Spinal cord (tissue), 9 donors: ENCODE measurements at regions not wholly inside any gene's neighbourhood (a gene's known extent, or its start where the extent isn't known, plus 50 kb on each side); places are given as distances from the start of the nearest gene placed in this dataset.

Source experiments
- DNase-seq, 6 donors: peaks; one replicate each; pipeline versions ENCODE4 v3.0.0 to v3.0.0-alpha.2; 2013 to 2015; ENCODE audit warnings: low spot score in 6 of 6, low read depth in 4 of 6
- H3K27ac ChIP-seq: one replicate; pipeline ENCODE4 v1.5.1; 2013; ENCODE audit warnings: low read depth, low read length, control low read depth
- H3K27me3 ChIP-seq: one replicate; pipeline ENCODE4 v1.6.1; 2013; ENCODE audit warnings: low read length; ENCODE audit not compliant: control insufficient read depth, insufficient read depth
- H3K36me3 ChIP-seq: one replicate; pipeline ENCODE4 v1.6.1; 2013; ENCODE audit warnings: low read length; ENCODE audit not compliant: control insufficient read depth, insufficient read depth
- H3K4me1 ChIP-seq: one replicate; pipeline ENCODE4 v1.6.1; 2013; ENCODE audit warnings: low read length; ENCODE audit not compliant: control insufficient read depth, insufficient read depth
- H3K4me3 ChIP-seq: one replicate; pipeline ENCODE4 v1.5.1; 2013; ENCODE audit warnings: low read depth, low read length, control low read depth
- H3K9me3 ChIP-seq: one replicate; pipeline ENCODE4 v1.6.1; 2013; ENCODE audit warnings: low read length; ENCODE audit not compliant: control insufficient read depth, insufficient read depth
- whole genome bisulfite sequencing: methylation state at CpG from one replicate; pipeline ENCODE4 v1.1.5; 2013; ENCODE audit warnings: missing lambda C conversion rate; ENCODE audit not compliant: insufficient coverage; 5-methylcytosine and 5-hydroxymethylcytosine counted together
- donor health status: healthy.

DNA sequence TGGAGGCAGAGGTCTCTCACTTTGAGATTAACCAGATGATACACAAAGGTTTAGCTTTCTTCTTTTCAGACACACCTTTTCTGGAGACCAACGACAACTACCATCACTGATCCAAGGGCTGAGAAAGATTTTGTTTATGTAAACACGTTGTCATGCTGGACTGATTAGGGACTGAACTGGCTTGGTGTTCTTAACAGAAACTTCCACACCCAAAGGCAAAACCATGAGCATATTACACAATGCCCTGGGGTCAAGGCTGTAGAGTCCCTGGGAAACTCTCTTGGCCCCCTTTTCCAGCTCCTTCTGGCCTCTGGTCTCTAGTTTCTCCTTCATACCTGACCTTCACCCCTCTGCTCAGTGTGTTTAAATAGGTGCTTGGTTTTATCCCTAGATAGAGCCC lies 447.0 kb upstream of the TCF4 start:
- Histone ChIP-seq H3K4me3 (no peak overlapping the region), H3K27me3 (no peaks in the 10 kb centered on the region), H3K36me3 (no peaks in the 10 kb centered on the region), H3K9me3 (peaks cover 1% of the 10 kb centered on the region), H3K4me1 (no peaks in the 10 kb centered on the region), H3K27ac (no peak overlapping the region)
- no peak for DNase-seq
- no CpG with 5 or more reads among the region's 2 CpGs for WGBS

DNA sequence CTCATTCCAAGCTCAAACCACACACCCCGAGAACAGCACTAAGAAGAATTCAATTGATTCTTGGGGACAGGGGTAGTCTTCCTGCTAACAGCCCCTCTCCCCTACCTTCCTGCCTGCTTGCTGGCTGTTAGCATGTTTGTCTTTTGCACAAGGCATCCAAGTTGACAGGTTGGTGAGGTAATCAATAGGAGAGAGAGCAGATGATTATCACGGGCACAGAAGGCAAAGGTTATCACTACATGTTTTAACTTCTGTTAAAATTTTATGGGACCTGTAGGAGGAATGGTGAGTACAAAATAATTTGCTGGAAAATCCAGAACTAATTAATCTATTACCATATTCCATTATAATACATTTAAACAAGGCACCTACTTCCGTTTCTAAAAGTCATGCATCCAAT lies 442.1 kb upstream of the TCF4 start:
- no CpG with 5 or more reads among the region's 3 CpGs for WGBS
- DNase-seq = peak in 1 of 6 donors; percentile 41

DNA sequence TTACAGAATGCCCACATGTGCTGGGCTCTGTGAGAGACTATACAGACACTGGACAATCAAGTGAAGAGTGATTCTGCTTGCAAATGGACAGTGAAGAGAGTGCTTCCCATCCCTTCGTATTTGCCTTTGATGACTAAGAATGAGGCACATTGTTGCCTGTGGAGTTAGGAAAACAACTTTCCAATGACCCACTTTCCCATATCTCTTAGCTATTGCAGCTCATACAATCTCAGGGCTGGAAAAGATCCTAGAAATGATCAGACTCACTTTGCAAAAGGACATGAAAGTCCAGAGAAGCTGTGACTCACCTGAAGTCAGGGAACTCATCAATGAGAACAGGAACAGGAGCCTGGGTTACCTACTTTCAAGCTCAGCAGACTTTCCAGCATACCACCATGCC lies 440.5 kb upstream of the TCF4 start:
- Histone ChIP-seq H3K27ac (no peak overlapping the region), H3K4me1 (no peaks in the 10 kb centered on the region), H3K27me3 (no peaks in the 10 kb centered on the region), H3K36me3 (no peaks in the 10 kb centered on the region), H3K9me3 (peaks cover 1% of the 10 kb centered on the region), H3K4me3 (no peak overlapping the region)
- no peak for DNase-seq
- WGBS = no CpG with 5 or more reads among the region's 1 CpG

More for the DNA sequence above, 442.1 kb upstream of the TCF4 start:
- H3K4me1 ChIP-seq = no peaks in the 10 kb centered on the region
- no peak overlapping the region for H3K4me3 ChIP-seq
- no peaks in the 10 kb centered on the region for H3K27me3 ChIP-seq
- H3K36me3 ChIP-seq = no peaks in the 10 kb centered on the region
- H3K9me3 ChIP-seq = peaks cover 1% of the 10 kb centered on the region
- no peak overlapping the region for H3K27ac ChIP-seq

DNA sequence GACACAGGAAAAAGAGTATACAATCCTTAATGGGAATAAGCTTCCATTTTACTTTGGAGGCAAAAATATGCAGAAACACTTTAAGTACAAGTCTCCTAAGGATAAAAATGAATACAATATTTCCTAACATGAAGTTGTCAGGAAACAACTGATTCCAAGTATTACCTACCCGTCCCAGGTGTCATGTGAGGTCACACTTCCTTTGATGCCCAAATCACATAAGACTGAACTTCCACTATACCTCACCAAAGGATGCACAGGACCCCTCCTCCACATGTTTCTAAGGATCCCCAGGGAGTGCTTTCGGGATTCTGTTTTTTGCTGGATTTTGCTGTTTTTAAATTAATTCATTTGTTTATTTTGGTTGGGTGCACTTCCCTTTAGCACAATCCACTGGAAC lies 438.5 kb upstream of the TCF4 start:
- DNase-seq = no peak
- no peak overlapping the region for H3K27ac ChIP-seq
- H3K4me1 ChIP-seq = no peaks in the 10 kb centered on the region
- H3K27me3 ChIP-seq = no peaks in the 10 kb centered on the region
- H3K36me3 ChIP-seq = no peaks in the 10 kb centered on the region
- no peak overlapping the region for H3K4me3 ChIP-seq
- 67% methylated on average over 1 of the region's 2 CpGs for WGBS
- H3K9me3 ChIP-seq = no peaks in the 10 kb centered on the region

DNA sequence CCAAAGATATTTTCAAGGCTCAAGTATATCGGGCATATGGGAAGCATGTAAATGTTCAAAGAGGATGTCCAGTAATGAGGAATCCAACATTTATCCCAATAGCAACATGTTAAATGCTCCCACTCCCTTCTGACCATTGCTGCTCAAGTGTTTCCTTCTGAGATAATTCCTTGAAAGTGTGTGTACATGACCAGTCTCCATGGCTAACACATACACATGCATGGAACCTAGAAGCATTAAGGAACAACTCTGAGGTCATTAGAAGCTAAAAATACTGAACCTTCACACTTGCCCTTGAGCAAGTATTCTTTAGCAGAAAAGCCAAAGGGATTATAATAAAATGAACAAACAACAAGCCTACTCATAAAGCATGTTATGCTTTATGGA lies 433.8 kb upstream of the TCF4 start:
- no CpG with 5 or more reads among the region's 1 CpG for WGBS
- Histone ChIP-seq H3K9me3 (no peaks in the 10 kb centered on the region), H3K27ac (no peak overlapping the region), H3K36me3 (no peaks in the 10 kb centered on the region), H3K4me3 (no peak overlapping the region), H3K27me3 (no peaks in the 10 kb centered on the region), H3K4me1 (no peaks in the 10 kb centered on the region)
- no peak for DNase-seq

DNA sequence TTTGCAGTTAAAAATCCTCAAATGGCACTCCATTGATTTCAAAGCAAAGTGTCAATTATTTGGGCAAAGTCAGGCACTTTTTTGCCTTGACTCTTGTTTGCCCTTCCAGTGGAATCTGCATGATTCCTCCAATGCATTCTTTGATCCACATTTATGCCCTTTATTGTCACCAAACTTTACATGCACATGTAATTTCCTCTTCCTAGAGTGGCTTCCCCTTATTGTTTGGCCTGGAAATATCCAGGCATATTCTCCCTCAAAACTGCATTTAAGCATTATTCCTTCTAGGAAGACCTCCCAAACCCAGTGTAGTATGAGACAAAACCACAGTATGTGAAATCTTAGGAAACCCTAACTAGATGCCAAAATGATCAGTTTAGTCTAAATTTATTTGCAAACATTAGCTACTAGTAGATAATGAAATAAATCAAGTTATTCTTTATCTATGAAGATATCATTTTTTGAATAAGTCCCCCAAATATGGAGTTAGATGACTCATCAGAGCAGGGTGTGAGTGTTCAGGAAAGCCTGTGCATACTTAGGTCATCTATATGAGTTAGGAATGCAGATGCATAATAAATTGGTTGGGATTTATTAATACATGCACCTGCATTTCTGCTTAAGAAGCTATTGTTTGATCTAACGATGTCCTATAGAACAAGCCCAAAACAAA lies 433.3 kb upstream of the TCF4 start:
- Histone ChIP-seq H3K27me3 (no peaks in the 10 kb centered on the region), H3K4me3 (no peak overlapping the region), H3K4me1 (no peaks in the 10 kb centered on the region), H3K27ac (no peak overlapping the region), H3K36me3 (no peaks in the 10 kb centered on the region), H3K9me3 (no peaks in the 10 kb centered on the region)
- DNase-seq = no peak
- WGBS = no CpG with 5 or more reads among the region's 1 CpG

DNA sequence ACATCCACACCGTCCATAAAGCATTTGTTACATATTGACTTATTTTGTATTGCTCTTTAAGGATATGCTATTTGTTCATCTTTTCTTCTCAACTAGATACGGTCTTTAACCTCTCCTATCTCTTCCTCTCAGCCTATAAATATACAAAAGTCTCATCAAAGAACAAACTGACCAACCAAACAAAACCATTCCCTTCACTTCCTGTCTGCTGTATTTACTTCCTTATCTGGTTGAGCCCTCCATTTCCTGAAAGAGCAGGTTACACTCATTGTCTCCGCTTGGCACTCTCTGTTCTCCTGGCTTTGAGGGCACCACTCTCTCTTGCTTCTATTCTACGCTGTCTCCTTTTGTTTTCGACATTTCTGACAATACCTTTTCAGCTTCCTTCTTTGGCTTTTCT lies 431.9 kb upstream of the TCF4 start:
- 93% methylated on average over 4 of the region's 5 CpGs for WGBS
- H3K27me3 ChIP-seq = no peaks in the 10 kb centered on the region
- no peaks in the 10 kb centered on the region for H3K4me1 ChIP-seq
- H3K27ac ChIP-seq = no peak overlapping the region
- no peaks in the 10 kb centered on the region for H3K9me3 ChIP-seq
- H3K36me3 ChIP-seq = no peaks in the 10 kb centered on the region
- H3K4me3 ChIP-seq = no peak overlapping the region
- DNase-seq = no peak

DNA sequence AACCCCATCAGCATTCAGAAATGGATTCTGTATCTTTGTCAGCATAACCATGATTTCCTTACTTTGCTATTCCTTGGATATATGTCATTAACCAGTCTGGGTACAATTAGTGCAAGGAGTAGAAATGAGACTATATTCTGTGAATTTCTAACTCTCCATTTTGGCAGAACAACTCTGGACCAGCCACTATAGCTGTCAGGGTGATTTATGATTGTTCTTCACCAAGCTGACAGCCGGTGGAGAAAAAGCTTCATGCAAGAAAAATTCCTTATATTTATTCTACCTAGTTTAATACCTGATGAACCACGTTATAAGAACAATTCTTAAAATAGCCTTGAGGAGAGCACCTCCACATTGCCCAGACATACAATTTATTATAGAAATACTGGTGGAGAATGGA lies 431.2 kb upstream of the TCF4 start:
- Histone ChIP-seq H3K27me3 (no peaks in the 10 kb centered on the region), H3K4me3 (no peak overlapping the region), H3K9me3 (no peaks in the 10 kb centered on the region), H3K4me1 (no peaks in the 10 kb centered on the region), H3K36me3 (no peaks in the 10 kb centered on the region), H3K27ac (no peak overlapping the region)
- WGBS = no CpG with 5 or more reads among the region's 2 CpGs
- no peak for DNase-seq

DNA sequence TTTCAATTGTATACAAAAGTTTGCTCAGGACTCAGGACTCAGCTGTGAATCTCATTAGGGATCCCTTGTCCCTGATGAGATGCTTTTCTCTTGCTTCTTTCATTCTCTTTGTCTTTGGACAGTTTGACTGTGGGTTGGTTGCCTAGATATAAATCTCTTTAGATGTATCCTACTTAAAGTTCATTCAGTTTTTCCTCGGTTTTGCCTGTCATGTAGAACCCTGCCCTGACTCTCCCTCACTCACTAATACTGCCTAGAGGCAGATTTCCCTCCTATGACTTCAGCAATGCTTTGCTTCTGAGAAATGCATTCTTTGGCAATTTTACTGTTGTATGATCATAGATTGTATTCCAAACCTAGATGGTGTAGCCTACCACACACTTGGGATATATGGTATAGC lies 421.4 kb upstream of the TCF4 start:
- no peaks in the 10 kb centered on the region for H3K27me3 ChIP-seq
- no peak overlapping the region for H3K4me3 ChIP-seq
- no peaks in the 10 kb centered on the region for H3K36me3 ChIP-seq
- no peak overlapping the region for H3K27ac ChIP-seq
- H3K4me1 ChIP-seq = no peaks in the 10 kb centered on the region
- no CpG with 5 or more reads among the region's 1 CpG for WGBS
- DNase-seq = no peak
- H3K9me3 ChIP-seq = no peaks in the 10 kb centered on the region

DNA sequence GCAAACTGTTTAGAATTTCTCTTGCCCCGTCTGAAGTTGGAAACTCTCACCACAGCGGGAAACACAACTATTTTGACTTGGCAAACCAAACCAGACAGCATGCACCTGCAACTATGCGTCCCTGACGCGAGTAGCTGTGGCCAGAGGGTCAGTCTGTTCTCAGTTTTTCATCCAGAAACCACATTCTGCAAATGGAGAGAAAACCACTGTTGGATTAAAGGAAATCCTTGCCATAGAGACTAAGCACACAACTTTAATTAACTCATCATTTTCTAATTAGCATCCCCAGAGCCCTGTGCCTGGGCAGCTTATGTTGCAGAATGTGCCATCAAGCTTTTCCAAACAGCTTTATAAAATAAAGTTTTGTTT lies 415.7 kb upstream of the TCF4 start:
- Histone ChIP-seq H3K27me3 (no peaks in the 10 kb centered on the region), H3K4me1 (peaks cover 9% of the 10 kb centered on the region), H3K27ac (peak overlapping the region; percentile 22), H3K4me3 (no peak overlapping the region), H3K9me3 (no peaks in the 10 kb centered on the region), H3K36me3 (no peaks in the 10 kb centered on the region)
- peak in 2 of 6 donors; percentile 18 to 50 for DNase-seq
- 19% methylated on average over 2 of the region's 5 CpGs for WGBS
